GM12872 (cell line): ENCODE measurements at regions not wholly inside any gene's neighbourhood (a gene's known extent, or its start where the extent isn't known, plus 50 kb on each side); places are given as distances from the start of the nearest gene placed in this dataset.

ENCODE experiments used
- TF ChIP-seq, protein P1 (sequence below): IDR thresholded peaks from 3 replicates; pipeline ENCODE4 v1.5.1; 2011; ENCODE audit warnings: low read depth, mild to moderate bottlenecking, low read length, moderate library complexity; ENCODE audit not compliant: insufficient read depth

DNA sequence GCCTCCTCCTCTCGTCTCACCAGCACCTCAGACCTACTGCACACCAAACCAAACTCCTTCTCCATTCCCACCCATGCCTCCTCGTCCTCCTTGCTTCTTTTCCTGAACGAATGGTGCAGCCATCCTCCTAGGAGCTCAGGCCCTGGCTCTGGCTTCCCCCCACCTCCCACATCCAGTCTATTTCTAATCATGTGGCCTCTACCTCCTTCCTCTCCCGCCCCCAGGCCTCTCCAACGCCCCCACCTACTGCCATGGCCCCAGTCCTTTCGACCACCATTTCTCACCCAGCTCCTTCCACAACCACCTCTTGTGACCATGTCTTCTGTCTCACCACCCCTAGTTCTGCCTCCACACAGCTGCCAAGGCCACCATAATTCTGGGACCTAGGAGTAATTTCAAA is 127.1 kb downstream of the PJA1 start:
- TF ChIP-seq, protein P1, sequence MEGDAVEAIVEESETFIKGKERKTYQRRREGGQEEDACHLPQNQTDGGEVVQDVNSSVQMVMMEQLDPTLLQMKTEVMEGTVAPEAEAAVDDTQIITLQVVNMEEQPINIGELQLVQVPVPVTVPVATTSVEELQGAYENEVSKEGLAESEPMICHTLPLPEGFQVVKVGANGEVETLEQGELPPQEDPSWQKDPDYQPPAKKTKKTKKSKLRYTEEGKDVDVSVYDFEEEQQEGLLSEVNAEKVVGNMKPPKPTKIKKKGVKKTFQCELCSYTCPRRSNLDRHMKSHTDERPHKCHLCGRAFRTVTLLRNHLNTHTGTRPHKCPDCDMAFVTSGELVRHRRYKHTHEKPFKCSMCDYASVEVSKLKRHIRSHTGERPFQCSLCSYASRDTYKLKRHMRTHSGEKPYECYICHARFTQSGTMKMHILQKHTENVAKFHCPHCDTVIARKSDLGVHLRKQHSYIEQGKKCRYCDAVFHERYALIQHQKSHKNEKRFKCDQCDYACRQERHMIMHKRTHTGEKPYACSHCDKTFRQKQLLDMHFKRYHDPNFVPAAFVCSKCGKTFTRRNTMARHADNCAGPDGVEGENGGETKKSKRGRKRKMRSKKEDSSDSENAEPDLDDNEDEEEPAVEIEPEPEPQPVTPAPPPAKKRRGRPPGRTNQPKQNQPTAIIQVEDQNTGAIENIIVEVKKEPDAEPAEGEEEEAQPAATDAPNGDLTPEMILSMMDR, result no peak

DNA sequence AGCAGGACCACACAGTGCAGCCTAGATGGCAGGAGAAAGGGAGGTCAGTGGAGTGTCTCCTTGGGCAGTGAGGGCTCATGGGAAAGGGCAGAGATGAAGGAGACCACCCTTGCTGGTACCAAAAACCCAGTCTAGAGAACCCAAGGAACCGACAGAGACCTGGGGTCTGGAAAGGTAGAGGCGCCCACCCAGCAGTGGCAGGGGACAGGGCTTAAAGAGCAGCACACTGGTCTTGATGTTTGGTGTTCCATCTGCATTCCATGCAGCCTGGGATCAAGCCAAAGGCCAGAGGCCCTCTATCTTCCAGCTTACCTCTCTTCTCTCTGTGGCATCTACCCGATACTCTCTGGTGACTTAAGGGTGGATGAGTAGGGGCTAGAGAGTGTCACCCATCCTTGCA is 127.5 kb downstream of the PJA1 start:
- TF ChIP-seq, protein P1, result no peak

DNA sequence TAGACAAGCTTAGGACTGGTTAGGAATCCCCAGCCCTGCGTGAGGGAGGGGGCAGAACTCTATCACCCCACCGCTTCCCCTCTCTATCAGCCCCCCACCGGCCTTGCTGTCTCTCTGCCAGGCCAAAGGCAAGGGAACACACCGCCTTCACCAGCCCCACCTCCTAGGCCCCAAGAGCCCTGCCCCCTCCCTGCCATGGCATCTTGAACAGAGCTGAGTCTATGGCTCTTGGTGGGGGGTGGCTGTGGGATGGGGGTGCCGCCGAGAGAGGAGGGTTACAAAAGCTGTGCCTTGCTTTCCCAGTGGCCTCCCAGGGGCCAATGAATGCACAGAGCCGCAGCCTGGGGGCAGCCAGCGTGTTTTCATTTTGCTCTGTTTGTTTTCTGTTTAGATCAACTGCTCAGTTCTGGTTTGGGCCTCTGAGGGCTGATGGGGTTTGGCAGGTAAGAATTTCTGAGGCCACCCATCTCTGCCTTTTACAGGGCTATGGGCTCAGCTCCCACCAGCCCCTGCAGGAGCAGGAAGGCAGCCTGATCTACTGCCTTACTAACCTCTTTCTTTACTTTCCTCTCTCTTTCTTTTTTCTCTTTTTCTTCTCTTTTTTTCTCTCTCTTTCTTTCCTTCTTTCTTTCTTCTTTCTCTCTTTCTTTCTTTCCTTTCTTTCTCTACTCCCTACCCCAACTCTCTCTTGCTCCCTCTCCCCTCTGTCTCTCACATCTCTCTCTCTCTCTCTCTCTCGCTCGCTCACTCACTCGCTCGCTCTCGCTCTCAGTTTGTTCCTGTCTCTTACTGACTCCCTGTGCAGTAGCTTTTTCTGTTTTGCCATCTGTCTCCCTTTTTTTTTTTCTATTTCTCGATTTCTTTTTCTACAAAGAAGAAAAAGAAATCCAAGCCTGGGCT is 128.3 kb downstream of the PJA1 start:
- TF ChIP-seq, protein P1, result no peak

DNA sequence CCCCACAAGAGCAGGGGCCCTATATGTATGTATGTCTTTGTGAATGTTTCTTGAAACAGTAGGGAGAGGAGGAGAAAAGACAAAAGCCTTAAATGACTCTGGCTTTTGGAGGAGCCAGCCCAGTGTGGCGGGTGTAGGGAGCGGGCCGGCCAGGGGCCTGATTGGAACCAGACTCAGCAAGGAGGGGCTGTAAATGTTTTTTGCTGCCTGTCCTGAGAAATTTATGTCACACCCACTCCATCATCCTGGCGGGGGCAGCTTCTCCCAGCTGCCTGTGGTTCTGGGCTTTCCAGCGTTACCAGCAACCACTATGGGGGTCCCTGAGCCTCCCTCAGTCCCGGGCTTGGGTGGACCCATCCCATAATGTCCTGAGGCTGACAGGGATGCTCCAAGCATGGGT is 130.8 kb downstream of the PJA1 start:
- TF ChIP-seq, protein P1, result no peak

DNA sequence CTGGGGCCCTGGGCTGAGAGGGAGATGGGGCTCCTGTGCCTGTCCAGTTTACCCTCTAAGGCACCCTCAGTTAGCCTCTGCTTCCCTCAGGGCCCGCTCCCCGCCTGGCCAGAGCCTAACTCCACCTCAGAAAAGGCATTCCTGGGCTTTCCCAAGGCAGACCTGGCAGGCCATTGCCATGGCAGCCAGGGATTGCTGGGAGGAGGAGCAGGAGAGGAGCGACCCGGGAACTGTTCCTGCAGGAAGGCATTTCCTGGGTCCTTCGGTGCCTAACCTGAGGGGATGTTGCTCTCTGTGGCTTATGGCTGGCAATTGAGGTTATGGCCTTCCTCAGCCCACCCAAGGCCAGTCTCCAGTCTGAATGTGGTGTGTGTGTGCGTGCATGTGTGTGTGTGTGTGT is 131.3 kb downstream of the PJA1 start:
- TF ChIP-seq, protein P1, result no peak

DNA sequence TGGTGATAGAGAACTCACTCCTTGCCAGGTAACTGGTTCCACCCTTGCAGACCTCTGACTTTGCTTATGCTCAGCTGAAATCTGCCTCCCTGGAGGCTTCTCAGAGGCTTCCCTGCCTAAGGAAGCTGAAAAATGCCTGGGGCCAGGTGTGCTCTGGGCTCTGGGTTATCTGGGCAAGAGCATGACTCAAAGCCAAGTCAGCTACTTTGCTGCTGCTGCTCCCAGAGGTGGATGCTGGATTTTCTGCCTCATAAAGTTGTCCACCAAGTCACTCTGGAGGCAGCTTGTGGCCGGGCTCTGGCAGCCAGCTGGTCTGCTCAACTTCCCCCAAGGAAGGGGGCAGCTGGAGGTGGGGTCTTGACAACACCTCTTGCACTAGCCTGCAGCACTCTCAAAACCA is 132.7 kb downstream of the PJA1 start:
- TF ChIP-seq, protein P1, result no peak

DNA sequence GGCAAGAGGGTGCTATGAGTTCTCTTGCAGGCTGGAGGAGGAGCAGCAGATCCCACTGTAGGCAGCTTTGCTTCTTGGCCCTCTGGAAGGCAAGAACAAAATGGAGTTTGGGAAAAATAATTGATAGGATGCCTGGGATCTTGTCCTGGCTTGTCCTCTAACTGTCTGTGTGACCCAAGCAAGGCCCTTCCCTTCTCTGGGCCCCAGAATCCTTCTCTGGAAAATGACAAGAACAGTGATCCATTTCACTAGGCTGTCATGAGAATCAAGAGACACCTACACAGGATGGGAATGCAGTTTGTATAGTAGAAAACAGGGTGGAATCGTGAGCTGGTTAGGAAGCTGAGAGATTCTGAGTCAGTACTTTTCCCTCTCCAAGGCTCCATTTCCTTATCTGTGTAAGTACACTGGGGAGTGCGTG is 133.3 kb downstream of the PJA1 start:
- TF ChIP-seq, protein P1, result no peak
